ENCODE measurements at regions not wholly inside any gene's neighbourhood (a gene's known extent, or its start where the extent isn't known, plus 50 kb on each side); places are given as distances from the start of the nearest gene placed in this dataset.

DNA sequence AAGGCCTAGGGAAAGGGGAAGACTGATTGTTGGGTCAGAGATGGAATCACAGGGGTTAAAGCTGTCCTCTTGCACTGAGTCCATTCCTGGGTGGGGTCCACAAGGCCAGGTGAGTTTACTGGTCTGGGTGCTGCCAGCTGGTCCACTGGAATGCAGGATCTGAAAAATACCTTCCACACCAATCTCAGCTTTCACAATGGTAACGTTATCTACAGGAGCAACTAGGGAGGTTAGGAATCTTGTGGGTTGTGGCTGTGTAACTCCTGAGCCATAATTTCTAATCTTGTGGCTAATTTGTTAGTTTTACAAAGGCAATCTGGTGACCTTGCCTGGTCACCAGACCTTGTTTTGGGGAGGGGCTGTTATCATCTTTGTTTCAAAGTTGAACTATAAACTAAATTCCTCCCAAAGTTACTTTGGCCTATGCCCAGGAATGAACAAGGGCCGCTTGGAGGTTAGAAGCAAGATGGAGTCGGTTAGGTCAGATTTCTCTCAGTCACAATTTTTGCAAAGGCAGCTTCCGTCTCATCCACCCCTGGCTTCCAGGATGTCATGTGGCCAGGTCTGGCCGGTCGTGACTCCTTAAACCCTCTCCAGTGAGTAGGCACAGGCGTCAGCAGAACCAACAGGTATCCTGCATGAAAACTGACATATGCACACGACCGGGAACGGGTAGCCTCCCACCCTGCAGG lies 123.3 kb upstream of the SH3BP4 start:
- no peaks in the 10 kb centered on the region for H3K79me1 ChIP-seq (ENCODE audit: low read length)
- no peak overlapping the region for H3K18ac ChIP-seq (ENCODE audit: low read length)
- no peak overlapping the region for H3K4ac ChIP-seq (ENCODE audit: low read depth, low read length)
- H4K8ac ChIP-seq (ENCODE audit: low read depth, low read length) = no peak overlapping the region
- H3K56ac ChIP-seq (ENCODE audit: low read length) = no peak overlapping the region
- no peak overlapping the region for H2BK5ac ChIP-seq (ENCODE audit: low read length)
- H3K4me3 ChIP-seq (ENCODE audit: low read length) = no peak overlapping the region
- no peak for DNase-seq
- no peak overlapping the region for H3K27ac ChIP-seq (ENCODE audit: low read depth, low read length)
- no CpG with 5 or more reads among the region's 10 CpGs for WGBS (ENCODE audit: extremely low coverage, insufficient coverage, low lambda C conversion rate)
- no peak overlapping the region for H4K5ac ChIP-seq (ENCODE audit: low read length)
- no peak overlapping the region for H2AK5ac ChIP-seq (ENCODE audit: low read length)
- H2BK120ac ChIP-seq (ENCODE audit: low read depth, low read length) = no peak overlapping the region
- no peaks in the 10 kb centered on the region for H3K36me3 ChIP-seq (ENCODE audit: control insufficient read depth, insufficient read depth, low read length)
- H3K9ac ChIP-seq (ENCODE audit: low read length) = no peak overlapping the region
- no peaks in the 10 kb centered on the region for H3K4me1 ChIP-seq (ENCODE audit: control insufficient read depth, low read depth, low read length)
- H2BK15ac ChIP-seq (replicated peaks; ENCODE audit: low read depth) = no peak overlapping the region
- no peak overlapping the region for H3K4me2 ChIP-seq (ENCODE audit: low read length)
- no peaks in the 10 kb centered on the region for H3K27me3 ChIP-seq (ENCODE audit: insufficient read depth, low read length, poor library complexity)
- no peaks in the 10 kb centered on the region for H3K79me2 ChIP-seq (ENCODE audit: control insufficient read depth, insufficient read depth, low read length)
- H3K23ac ChIP-seq (ENCODE audit: low read length) = no peak overlapping the region

DNA sequence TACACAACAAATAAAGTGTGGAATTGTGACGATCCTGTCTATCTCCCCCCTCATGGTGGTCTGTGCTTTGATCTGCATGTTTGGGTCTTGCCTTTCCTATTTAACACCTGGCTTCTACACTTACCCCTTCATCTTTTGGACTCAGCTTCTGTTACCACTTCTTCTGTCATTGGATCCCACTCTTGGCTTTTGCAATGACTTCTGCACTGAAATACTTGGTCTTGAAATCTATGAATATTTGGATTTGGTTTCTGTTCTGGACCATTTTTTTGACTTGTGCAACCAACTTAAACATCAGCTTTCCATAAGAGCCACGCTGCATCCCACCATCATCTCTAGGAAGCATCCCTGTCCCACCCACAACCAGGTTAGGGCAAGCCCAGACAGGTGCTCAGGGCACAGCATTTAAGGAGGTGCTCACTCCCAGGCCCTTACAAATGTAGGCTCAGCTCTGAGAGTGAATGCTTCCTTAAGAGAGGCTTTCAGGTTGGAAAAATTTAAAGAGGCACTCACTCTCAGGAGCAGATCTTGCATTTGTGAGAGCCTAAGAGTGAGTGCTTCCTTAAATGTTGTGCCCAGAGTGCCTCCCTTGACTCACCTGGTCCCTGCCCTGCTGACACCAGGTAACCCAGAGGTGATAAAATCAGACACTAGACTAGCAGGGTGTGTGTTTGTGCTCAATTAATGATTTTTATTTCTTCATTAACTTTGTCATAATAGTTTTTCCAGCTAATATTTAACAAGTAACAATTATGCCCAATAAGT lies 124.5 kb upstream of the SH3BP4 start:
- no peak overlapping the region for H2BK120ac ChIP-seq (ENCODE audit: low read depth, low read length)
- H3K4me2 ChIP-seq (ENCODE audit: low read length) = no peak overlapping the region
- H3K79me1 ChIP-seq (ENCODE audit: low read length) = no peaks in the 10 kb centered on the region
- no peak for DNase-seq
- H3K18ac ChIP-seq (ENCODE audit: low read length) = no peak overlapping the region
- no peak overlapping the region for H4K8ac ChIP-seq (ENCODE audit: low read depth, low read length)
- WGBS (ENCODE audit: extremely low coverage, insufficient coverage, low lambda C conversion rate) = no CpG with 5 or more reads among the region's 2 CpGs
- no peak overlapping the region for H3K9ac ChIP-seq (ENCODE audit: low read length)
- H3K27me3 ChIP-seq (ENCODE audit: insufficient read depth, low read length, poor library complexity) = no peaks in the 10 kb centered on the region
- H4K5ac ChIP-seq (ENCODE audit: low read length) = no peak overlapping the region
- H3K79me2 ChIP-seq (ENCODE audit: control insufficient read depth, insufficient read depth, low read length) = no peaks in the 10 kb centered on the region
- no peak overlapping the region for H2BK5ac ChIP-seq (ENCODE audit: low read length)
- H3K23ac ChIP-seq (ENCODE audit: low read length) = no peak overlapping the region
- no peak overlapping the region for H2AK5ac ChIP-seq (ENCODE audit: low read length)
- H3K4ac ChIP-seq (ENCODE audit: low read depth, low read length) = no peak overlapping the region
- no peaks in the 10 kb centered on the region for H3K4me1 ChIP-seq (ENCODE audit: control insufficient read depth, low read depth, low read length)
- no peaks in the 10 kb centered on the region for H3K36me3 ChIP-seq (ENCODE audit: control insufficient read depth, insufficient read depth, low read length)
- H2BK15ac ChIP-seq (replicated peaks; ENCODE audit: low read depth) = no peak overlapping the region
- no peak overlapping the region for H3K27ac ChIP-seq (ENCODE audit: low read depth, low read length)
- no peak overlapping the region for H3K4me3 ChIP-seq (ENCODE audit: low read length)
- no peak overlapping the region for H3K56ac ChIP-seq (ENCODE audit: low read length)

DNA sequence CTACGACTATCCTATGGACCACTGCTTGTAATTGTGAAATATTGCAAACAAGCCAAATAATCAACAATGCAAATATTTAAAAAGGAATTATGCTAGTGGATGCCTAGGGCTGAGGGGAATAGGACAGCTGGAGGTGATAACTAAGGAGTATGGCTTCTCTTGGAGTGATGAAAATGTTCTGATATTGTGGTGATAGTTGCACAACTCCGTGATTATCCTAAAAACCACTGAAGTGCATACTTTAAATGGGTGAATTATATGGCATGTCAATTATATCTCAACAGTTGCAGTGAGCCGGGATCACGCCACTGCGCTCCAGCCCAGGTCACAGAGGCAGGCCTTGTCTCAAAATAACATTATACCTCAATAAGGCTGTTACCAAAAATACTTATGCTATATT lies 125.1 kb upstream of the SH3BP4 start:
- Histone ChIP-seq H2BK5ac (ENCODE audit: low read length) (no peak overlapping the region), H3K4me3 (ENCODE audit: low read length) (no peak overlapping the region), H3K4me2 (ENCODE audit: low read length) (no peak overlapping the region), H3K4ac (ENCODE audit: low read depth, low read length) (no peak overlapping the region), H3K18ac (ENCODE audit: low read length) (no peak overlapping the region), H2AK5ac (ENCODE audit: low read length) (no peak overlapping the region), H3K27ac (ENCODE audit: low read depth, low read length) (no peak overlapping the region), H3K56ac (ENCODE audit: low read length) (no peak overlapping the region), H3K4me1 (ENCODE audit: control insufficient read depth, low read depth, low read length) (no peaks in the 10 kb centered on the region), H2BK120ac (ENCODE audit: low read depth, low read length) (no peak overlapping the region), H3K9ac (ENCODE audit: low read length) (no peak overlapping the region), H4K8ac (ENCODE audit: low read depth, low read length) (no peak overlapping the region), H3K23ac (ENCODE audit: low read length) (no peak overlapping the region), H4K5ac (ENCODE audit: low read length) (no peak overlapping the region), H3K36me3 (ENCODE audit: control insufficient read depth, insufficient read depth, low read length) (no peaks in the 10 kb centered on the region), H2BK15ac (replicated peaks; ENCODE audit: low read depth) (no peak overlapping the region), H3K79me1 (ENCODE audit: low read length) (no peaks in the 10 kb centered on the region), H3K27me3 (ENCODE audit: insufficient read depth, low read length, poor library complexity) (no peaks in the 10 kb centered on the region), H3K79me2 (ENCODE audit: control insufficient read depth, insufficient read depth, low read length) (no peaks in the 10 kb centered on the region)
- DNase-seq = no peak
- WGBS (ENCODE audit: extremely low coverage, insufficient coverage, low lambda C conversion rate) = no CpG with 5 or more reads among the region's 5 CpGs

DNA sequence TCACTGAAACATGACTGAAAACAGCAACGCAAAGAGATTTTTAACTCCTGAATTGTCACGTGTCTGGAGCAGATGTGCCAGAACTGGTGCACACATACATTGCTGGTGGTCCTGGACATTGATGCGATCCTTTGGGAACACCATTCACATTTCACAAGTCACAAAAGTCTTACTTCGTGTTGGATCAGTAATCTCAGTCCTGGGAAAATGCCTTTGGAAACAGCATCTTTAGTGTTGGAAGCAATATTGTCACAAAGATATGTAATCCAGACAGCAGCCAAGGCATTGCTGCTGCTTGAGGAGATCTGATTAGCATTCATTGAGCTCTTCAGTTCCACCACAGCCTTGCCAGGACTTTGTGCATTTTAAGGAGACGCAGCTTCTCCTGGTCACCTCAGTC lies 126.2 kb upstream of the SH3BP4 start:
- H3K4me1 ChIP-seq (ENCODE audit: control insufficient read depth, low read depth, low read length) = no peaks in the 10 kb centered on the region
- no peak overlapping the region for H3K4me2 ChIP-seq (ENCODE audit: low read length)
- H3K36me3 ChIP-seq (ENCODE audit: control insufficient read depth, insufficient read depth, low read length) = no peaks in the 10 kb centered on the region
- H4K8ac ChIP-seq (ENCODE audit: low read depth, low read length) = no peak overlapping the region
- H3K23ac ChIP-seq (ENCODE audit: low read length) = no peak overlapping the region
- no peak overlapping the region for H2BK15ac ChIP-seq (replicated peaks; ENCODE audit: low read depth)
- no peak overlapping the region for H4K5ac ChIP-seq (ENCODE audit: low read length)
- no peak for DNase-seq
- no peak overlapping the region for H2BK120ac ChIP-seq (ENCODE audit: low read depth, low read length)
- no peak overlapping the region for H3K56ac ChIP-seq (ENCODE audit: low read length)
- no peak overlapping the region for H3K9ac ChIP-seq (ENCODE audit: low read length)
- no peak overlapping the region for H2AK5ac ChIP-seq (ENCODE audit: low read length)
- no peak overlapping the region for H3K18ac ChIP-seq (ENCODE audit: low read length)
- no peak overlapping the region for H2BK5ac ChIP-seq (ENCODE audit: low read length)
- no peaks in the 10 kb centered on the region for H3K79me1 ChIP-seq (ENCODE audit: low read length)
- no CpG with 5 or more reads among the region's 5 CpGs for WGBS (ENCODE audit: extremely low coverage, insufficient coverage, low lambda C conversion rate)
- H3K4ac ChIP-seq (ENCODE audit: low read depth, low read length) = no peak overlapping the region
- no peak overlapping the region for H3K4me3 ChIP-seq (ENCODE audit: low read length)
- H3K27ac ChIP-seq (ENCODE audit: low read depth, low read length) = no peak overlapping the region
- H3K79me2 ChIP-seq (ENCODE audit: control insufficient read depth, insufficient read depth, low read length) = no peaks in the 10 kb centered on the region
- H3K27me3 ChIP-seq (ENCODE audit: insufficient read depth, low read length, poor library complexity) = no peaks in the 10 kb centered on the region

DNA sequence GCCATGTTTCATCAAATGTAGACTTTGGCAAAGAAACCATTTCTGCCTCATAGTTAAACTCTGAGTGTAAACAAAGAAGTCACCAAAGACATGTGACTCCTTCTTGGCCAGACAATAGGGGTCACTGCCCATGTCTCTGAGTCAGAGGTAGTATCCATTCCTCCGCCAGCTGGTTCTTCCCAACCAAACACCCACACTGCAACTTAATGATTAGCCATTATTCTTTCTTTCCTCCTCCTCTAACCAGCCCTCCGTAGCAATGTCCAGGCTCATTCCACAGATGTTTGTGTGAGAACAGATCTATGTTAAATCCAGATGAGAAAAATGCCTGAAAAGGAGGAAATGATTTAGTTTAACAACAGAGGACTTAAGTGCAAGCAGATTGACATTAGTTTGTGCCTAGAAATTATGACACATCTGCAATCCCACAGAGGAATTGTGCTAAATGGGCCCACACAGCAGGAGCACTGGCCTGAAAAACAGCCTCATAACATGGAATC lies 127.9 kb upstream of the SH3BP4 start:
- Histone ChIP-seq H2AK5ac (ENCODE audit: low read length) (no peak overlapping the region), H4K5ac (ENCODE audit: low read length) (no peak overlapping the region), H3K4me2 (ENCODE audit: low read length) (no peak overlapping the region), H3K18ac (ENCODE audit: low read length) (no peak overlapping the region), H3K4me3 (ENCODE audit: low read length) (no peak overlapping the region), H3K23ac (ENCODE audit: low read length) (no peak overlapping the region), H4K8ac (ENCODE audit: low read depth, low read length) (no peak overlapping the region), H3K79me1 (ENCODE audit: low read length) (no peaks in the 10 kb centered on the region), H2BK15ac (replicated peaks; ENCODE audit: low read depth) (no peak overlapping the region), H3K4me1 (ENCODE audit: control insufficient read depth, low read depth, low read length) (no peaks in the 10 kb centered on the region), H3K79me2 (ENCODE audit: control insufficient read depth, insufficient read depth, low read length) (no peaks in the 10 kb centered on the region), H3K56ac (ENCODE audit: low read length) (no peak overlapping the region), H3K36me3 (ENCODE audit: control insufficient read depth, insufficient read depth, low read length) (no peaks in the 10 kb centered on the region), H3K9ac (ENCODE audit: low read length) (no peak overlapping the region), H3K4ac (ENCODE audit: low read depth, low read length) (no peak overlapping the region), H3K27me3 (ENCODE audit: insufficient read depth, low read length, poor library complexity) (no peaks in the 10 kb centered on the region), H3K27ac (ENCODE audit: low read depth, low read length) (no peak overlapping the region), H2BK120ac (ENCODE audit: low read depth, low read length) (no peak overlapping the region), H2BK5ac (ENCODE audit: low read length) (no peak overlapping the region)
- no peak for DNase-seq
- WGBS (ENCODE audit: extremely low coverage, insufficient coverage, low lambda C conversion rate) = no CpG with 5 or more reads among the region's 2 CpGs

Measured in mesendoderm (in vitro differentiated cells).